Thymus (tissue), 11 donors: ENCODE measurements at regions not wholly inside any gene's neighbourhood (a gene's known extent, or its start where the extent isn't known, plus 50 kb on each side); places are given as distances from the start of the nearest gene placed in this dataset.

Experiments used
- DNase-seq, 9 donors: peaks; one replicate each; pipeline ENCODE4 v3.0.0-alpha.2; 2013; ENCODE audit warnings: low spot score in 9 of 9, low read depth in 6 of 9, missing footprints in 1 of 9
- H3K27ac ChIP-seq, 2 donors: one replicate each; pipeline ENCODE4 v1.5.1; 2013; ENCODE audit warnings: control low read depth in 1 of 2, low read depth in 1 of 2, low read length in 1 of 2, mild to moderate bottlenecking in 1 of 2, moderate library complexity in 1 of 2
- H3K27me3 ChIP-seq, 2 donors: one replicate each; pipeline ENCODE4 v1.5.1; 2013; ENCODE audit warnings: low read length in 1 of 2; ENCODE audit not compliant: control insufficient read depth in 2 of 2, insufficient read depth in 1 of 2
- H3K36me3 ChIP-seq, 2 donors: one replicate each; pipeline ENCODE4 v1.5.1; 2013; ENCODE audit warnings: low read length in 1 of 2, mild to moderate bottlenecking in 1 of 2, moderate library complexity in 1 of 2; ENCODE audit not compliant: control insufficient read depth in 2 of 2, insufficient read depth in 2 of 2
- H3K4me1 ChIP-seq, 2 donors: one replicate each; pipeline ENCODE4 v1.5.1; 2013; ENCODE audit warnings: low read length in 2 of 2; ENCODE audit not compliant: control insufficient read depth in 2 of 2, insufficient read depth in 2 of 2
- H3K4me3 ChIP-seq, 2 donors: one replicate each; pipeline ENCODE4 v1.5.1; 2013; ENCODE audit warnings: low read length in 2 of 2, control low read depth in 1 of 2, mild to moderate bottlenecking in 1 of 2
- H3K9me3 ChIP-seq, 2 donors: one replicate each; pipeline ENCODE4 v1.5.1; 2013; ENCODE audit warnings: low read length in 1 of 2, mild to moderate bottlenecking in 1 of 2; ENCODE audit not compliant: control insufficient read depth in 2 of 2, insufficient read depth in 1 of 2
- WGBS: extraction: QIAGEN DNeasy Blood & Tissue Kit; methylation state at CpG from one replicate; pipeline ENCODE4 v1.1.7; 2013; 5-methylcytosine and 5-hydroxymethylcytosine counted together
- donor health status: healthy.

GRCh38 chr3:77780278-77780996, 740.5 kb downstream of the ROBO2 start:
- 54% methylated on average over 5 of the region's 5 CpGs for WGBS
- Histone ChIP-seq H3K4me1 (no peaks in the 10 kb centered on the region), H3K27ac (no peak overlapping the region), H3K27me3 (no peaks in the 10 kb centered on the region), H3K9me3 (peaks cover 0 to 2% of the 10 kb centered on the region in 2 donors), H3K4me3 (no peak overlapping the region), H3K36me3 (no peaks in the 10 kb centered on the region)
- no peak for DNase-seq

GRCh38 chr3:77786216-77786615, 746.3 kb downstream of the ROBO2 start:
- 72% methylated on average over 1 of the region's 1 CpG for WGBS
- H3K27ac ChIP-seq = no peak overlapping the region
- H3K36me3 ChIP-seq = no peaks in the 10 kb centered on the region
- H3K4me1 ChIP-seq = no peaks in the 10 kb centered on the region
- no peak for DNase-seq
- H3K9me3 ChIP-seq = no peaks in the 10 kb centered on the region
- no peaks in the 10 kb centered on the region for H3K27me3 ChIP-seq
- no peak overlapping the region for H3K4me3 ChIP-seq

GRCh38 chr3:77795013-77795412, 755.1 kb downstream of the ROBO2 start:
- Histone ChIP-seq H3K27me3 (no peaks in the 10 kb centered on the region), H3K36me3 (no peaks in the 10 kb centered on the region), H3K4me1 (no peaks in the 10 kb centered on the region), H3K9me3 (no peaks in the 10 kb centered on the region), H3K27ac (no peak overlapping the region), H3K4me3 (no peak overlapping the region)
- no peak for DNase-seq
- WGBS = 56% methylated on average over 5 of the region's 5 CpGs

- DNase-seq = no peak
- 87% methylated on average over 5 of the region's 5 CpGs for WGBS
- H3K27me3 ChIP-seq = no peaks in the 10 kb centered on the region
- no peaks in the 10 kb centered on the region for H3K4me1 ChIP-seq
- no peak overlapping the region for H3K4me3 ChIP-seq
- H3K36me3 ChIP-seq = no peaks in the 10 kb centered on the region
- H3K27ac ChIP-seq = no peak overlapping the region
- H3K9me3 ChIP-seq = no peaks in the 10 kb centered on the region
Observed at GRCh38 chr3:77799278-77799677, 759.4 kb downstream of the ROBO2 start.

- H3K27me3 ChIP-seq = no peaks in the 10 kb centered on the region
- no peak overlapping the region for H3K27ac ChIP-seq
- H3K9me3 ChIP-seq = no peaks in the 10 kb centered on the region
- no peak overlapping the region for H3K4me3 ChIP-seq
- 91% methylated on average over 1 of the region's 1 CpG for WGBS
- DNase-seq = no peak
- no peaks in the 10 kb centered on the region for H3K4me1 ChIP-seq
- no peaks in the 10 kb centered on the region for H3K36me3 ChIP-seq
Observed at GRCh38 chr3:77800893-77801292, 761.0 kb downstream of the ROBO2 start.

- no peak overlapping the region for H3K4me3 ChIP-seq
- no peaks in the 10 kb centered on the region for H3K9me3 ChIP-seq
- H3K4me1 ChIP-seq = no peaks in the 10 kb centered on the region
- H3K36me3 ChIP-seq = no peaks in the 10 kb centered on the region
- DNase-seq = no peak
- WGBS = 97% methylated on average over 3 of the region's 3 CpGs
- no peaks in the 10 kb centered on the region for H3K27me3 ChIP-seq
- H3K27ac ChIP-seq = no peak overlapping the region
Observed at GRCh38 chr3:77807312-77807711, 767.4 kb downstream of the ROBO2 start.

- no peak overlapping the region for H3K4me3 ChIP-seq
- H3K27me3 ChIP-seq = no peaks in the 10 kb centered on the region
- H3K4me1 ChIP-seq = no peaks in the 10 kb centered on the region
- no peak overlapping the region for H3K27ac ChIP-seq
- DNase-seq = no peak
- H3K9me3 ChIP-seq = no peaks in the 10 kb centered on the region
- H3K36me3 ChIP-seq = no peaks in the 10 kb centered on the region
Observed at GRCh38 chr3:77814845-77815244, 774.9 kb downstream of the ROBO2 start.

- 88% methylated on average over 2 of the region's 2 CpGs for WGBS
- no peaks in the 10 kb centered on the region for H3K36me3 ChIP-seq
- no peaks in the 10 kb centered on the region for H3K27me3 ChIP-seq
- H3K4me1 ChIP-seq = no peaks in the 10 kb centered on the region
- H3K9me3 ChIP-seq = no peaks in the 10 kb centered on the region
- H3K27ac ChIP-seq = no peak overlapping the region
- no peak overlapping the region for H3K4me3 ChIP-seq
- DNase-seq = no peak
Observed at GRCh38 chr3:77815467-77815866, 775.6 kb downstream of the ROBO2 start.

GRCh38 chr3:77816366-77816765, 776.5 kb downstream of the ROBO2 start:
- Histone ChIP-seq H3K36me3 (no peaks in the 10 kb centered on the region), H3K4me3 (no peak overlapping the region), H3K9me3 (no peaks in the 10 kb centered on the region), H3K27me3 (no peaks in the 10 kb centered on the region), H3K4me1 (no peaks in the 10 kb centered on the region), H3K27ac (no peak overlapping the region)
- WGBS = 92% methylated on average over 7 of the region's 7 CpGs
- DNase-seq = no peak
